ENCODE measurements at regions not wholly inside any gene's neighbourhood (a gene's known extent, or its start where the extent isn't known, plus 50 kb on each side); places are given as distances from the start of the nearest gene placed in this dataset.

DNA sequence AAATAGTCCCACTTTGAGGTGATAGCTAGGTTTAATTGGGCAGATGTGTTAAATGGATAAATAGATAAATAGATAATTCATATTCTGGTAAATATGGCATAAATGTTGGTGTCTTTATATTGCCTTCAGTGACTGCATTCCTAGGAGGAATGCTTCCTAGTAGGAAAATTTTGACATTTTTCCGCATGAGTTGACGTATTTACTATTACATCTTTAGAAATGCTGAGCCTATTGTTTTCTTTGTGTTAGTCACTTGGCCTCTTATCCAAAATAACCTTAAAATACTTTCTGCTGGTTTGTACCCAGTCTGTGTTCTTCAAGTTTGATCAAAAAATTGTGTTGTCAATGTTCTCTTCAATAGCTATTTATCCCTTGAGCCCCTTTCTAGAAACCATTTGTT is 495.6 kb upstream of the ZEB2 start:
- no peak for TF ChIP-seq POLR2A (IDR thresholded peaks at IDR 0.05)
- TF ChIP-seq, protein P1, sequence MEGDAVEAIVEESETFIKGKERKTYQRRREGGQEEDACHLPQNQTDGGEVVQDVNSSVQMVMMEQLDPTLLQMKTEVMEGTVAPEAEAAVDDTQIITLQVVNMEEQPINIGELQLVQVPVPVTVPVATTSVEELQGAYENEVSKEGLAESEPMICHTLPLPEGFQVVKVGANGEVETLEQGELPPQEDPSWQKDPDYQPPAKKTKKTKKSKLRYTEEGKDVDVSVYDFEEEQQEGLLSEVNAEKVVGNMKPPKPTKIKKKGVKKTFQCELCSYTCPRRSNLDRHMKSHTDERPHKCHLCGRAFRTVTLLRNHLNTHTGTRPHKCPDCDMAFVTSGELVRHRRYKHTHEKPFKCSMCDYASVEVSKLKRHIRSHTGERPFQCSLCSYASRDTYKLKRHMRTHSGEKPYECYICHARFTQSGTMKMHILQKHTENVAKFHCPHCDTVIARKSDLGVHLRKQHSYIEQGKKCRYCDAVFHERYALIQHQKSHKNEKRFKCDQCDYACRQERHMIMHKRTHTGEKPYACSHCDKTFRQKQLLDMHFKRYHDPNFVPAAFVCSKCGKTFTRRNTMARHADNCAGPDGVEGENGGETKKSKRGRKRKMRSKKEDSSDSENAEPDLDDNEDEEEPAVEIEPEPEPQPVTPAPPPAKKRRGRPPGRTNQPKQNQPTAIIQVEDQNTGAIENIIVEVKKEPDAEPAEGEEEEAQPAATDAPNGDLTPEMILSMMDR (IDR thresholded peaks at IDR 0.05) = no peak
